Right lung (tissue), 2 donors: ENCODE measurements at regions not wholly inside any gene's neighbourhood (a gene's known extent, or its start where the extent isn't known, plus 50 kb on each side); places are given as distances from the start of the nearest gene placed in this dataset.
"Not testable (repeated sequence)": the region's sequence is repeated elsewhere in the genome, so short reads cannot be mapped to it uniquely, and the experiment has no call there.

ENCODE experiments used
- DNase-seq, 2 donors: peaks; one replicate each; pipeline ENCODE4 v3.0.0-alpha.2; 2013

GRCh38 chr3:89628856-89629670 lies 521.6 kb downstream of the EPHA3 start:
- no peak for DNase-seq

DNA sequence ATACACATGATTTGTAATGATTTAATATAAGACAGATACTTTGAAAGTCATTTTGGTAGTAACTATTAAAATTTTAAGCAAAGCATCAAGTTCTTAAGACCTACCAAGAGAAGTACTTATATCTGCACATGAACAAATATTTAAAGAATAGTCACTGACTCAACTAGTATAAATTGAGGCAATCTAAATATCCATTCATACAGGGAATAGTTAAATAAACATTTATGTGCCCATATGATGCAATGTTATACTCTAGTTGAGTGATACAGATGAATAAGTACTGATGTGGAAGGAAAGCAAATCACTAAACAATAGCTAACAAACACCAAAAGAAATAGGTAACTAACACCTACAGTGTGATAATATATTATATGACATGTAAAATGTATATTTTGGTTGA lies 527.7 kb downstream of the EPHA3 start:
- no peak for DNase-seq

DNA sequence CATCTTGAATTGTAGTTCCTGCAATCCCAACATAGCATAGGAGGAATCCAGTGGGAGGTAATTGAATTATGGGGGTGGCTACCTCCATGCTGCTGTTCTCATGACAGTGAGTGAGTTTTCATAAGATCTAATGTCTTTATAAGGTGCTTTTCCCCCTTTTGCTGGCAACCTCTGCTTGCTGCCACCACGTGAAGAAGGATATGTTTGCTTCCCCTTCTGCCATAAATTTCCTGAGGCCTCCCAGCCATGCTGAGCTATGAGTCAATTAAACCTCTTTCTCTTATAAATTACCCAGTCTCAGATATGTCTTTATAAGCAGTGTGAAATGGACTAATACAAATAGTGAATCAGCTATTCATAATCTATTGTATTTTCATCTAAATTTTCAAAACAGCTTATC lies 537.3 kb downstream of the EPHA3 start:
- no peak for DNase-seq

- DNase-seq = no peak
Measured at GRCh38 chr3:89649431-89649830, 542.0 kb downstream of the EPHA3 start.

DNA sequence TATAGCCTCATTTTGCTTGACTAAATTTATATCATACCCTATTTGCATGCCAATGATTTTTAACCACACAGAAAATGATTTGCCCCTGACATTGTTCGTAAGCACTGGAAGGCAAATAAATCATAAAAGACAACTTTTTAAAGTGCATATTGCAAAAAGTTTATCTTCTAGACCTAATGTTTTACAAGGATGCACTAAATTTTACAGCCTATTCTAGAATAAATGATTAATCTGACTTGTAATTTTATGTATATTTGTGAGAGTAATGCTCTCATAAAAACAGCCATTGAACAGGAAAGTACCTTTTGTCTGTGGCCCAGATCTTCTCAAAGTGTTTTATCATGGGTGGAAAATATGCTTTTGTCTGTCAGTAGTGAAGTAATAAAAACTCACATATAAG lies 546.6 kb downstream of the EPHA3 start:
- DNase-seq = no peak

DNA sequence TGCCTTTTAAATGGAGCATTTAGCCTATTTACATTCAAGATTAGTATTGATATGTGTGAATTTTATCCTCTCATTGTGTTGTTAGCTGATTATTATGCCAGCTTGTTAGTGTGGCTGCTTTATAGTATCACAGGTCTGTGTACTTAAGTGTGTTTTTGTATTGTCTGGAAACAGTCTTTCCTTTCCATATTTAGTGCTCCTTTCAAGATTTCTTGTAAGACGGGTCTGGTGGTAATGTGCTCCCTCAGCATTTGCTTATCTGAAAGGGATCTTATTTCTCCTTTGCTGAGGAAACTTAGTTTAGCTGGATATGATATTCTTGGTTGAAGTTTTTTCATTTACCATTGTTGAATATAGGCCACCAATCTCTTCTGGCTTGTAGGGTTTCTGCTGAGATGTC lies 549.0 kb downstream of the EPHA3 start:
- DNase-seq = no peak

GRCh38 chr3:89679686-89680085 lies 572.3 kb downstream of the EPHA3 start:
- no peak for DNase-seq

GRCh38 chr3:89682556-89682955 lies 575.1 kb downstream of the EPHA3 start:
- no peak for DNase-seq

DNA sequence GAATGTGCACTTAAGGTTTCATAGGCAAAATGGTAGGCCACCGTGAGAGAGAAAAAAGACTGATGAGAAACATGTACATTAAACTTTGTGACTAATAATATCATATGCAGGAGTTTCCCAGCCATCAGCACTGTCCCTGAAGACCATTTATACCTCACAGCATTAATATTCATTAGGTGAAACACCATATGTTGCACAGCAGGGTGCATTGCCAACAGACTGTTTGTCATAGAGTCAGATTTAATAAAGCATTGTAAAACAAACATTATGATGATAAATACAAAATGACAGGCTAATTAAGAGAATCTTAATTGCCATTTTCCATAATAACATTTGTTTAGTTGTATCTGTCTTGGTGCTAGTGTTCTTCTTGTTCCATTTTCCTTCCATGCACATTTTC lies 578.3 kb downstream of the EPHA3 start:
- DNase-seq = no peak

GRCh38 chr3:89690646-89691045 lies 583.2 kb downstream of the EPHA3 start:
- DNase-seq = no peak

- no peak for DNase-seq
Measured at GRCh38 chr3:89692601-89693000, 585.2 kb downstream of the EPHA3 start.

GRCh38 chr3:89697321-89697916 lies 590.0 kb downstream of the EPHA3 start:
- no peak for DNase-seq

DNA sequence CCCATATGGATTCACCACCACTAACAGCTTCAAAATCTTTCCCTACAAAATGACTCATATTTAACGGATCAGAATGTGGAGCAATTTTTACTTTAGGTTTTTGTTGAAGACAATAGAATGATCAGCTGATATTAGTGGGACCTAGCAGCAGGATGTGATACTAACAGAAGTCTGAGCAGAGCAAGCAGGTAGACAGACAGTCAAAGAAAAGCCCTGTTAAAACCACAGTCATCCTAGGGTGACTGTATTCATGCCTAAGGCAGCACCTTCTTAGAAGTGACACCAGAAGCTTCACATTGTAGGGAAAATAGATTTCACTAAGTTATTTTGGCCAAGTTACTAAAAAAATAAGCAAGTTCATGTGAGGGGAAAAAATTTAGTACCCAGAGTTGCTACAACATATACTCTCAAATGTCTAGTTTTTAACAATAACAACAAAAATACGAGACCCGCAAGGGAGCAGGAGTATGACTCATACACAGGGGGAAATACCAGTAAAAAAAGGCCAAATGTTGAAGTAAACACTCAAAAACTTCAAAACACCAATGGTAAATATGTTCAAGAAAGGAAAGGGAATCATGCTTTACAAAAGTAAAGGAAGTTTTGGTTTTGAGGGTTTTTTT lies 590.9 kb downstream of the EPHA3 start:
- DNase-seq = no peak

DNA sequence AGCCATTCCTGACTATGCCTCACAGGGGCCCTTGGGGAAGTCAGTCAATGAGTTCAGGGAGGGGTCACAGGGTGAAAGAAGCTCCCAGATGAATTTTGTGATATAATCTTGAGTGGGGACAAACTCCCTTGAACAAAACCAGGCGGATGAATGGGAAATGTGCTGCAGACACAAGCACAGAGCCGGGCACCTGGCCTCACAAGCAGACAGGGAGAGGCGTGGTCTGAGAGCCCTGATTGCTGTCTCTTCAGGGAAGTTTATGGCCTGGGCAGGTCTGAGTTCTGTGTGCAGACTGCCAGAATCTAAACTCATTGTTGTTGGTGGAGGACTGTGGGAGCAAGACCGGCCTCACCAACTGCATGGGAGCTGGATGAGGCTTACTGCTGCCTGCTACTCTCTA lies 591.8 kb downstream of the EPHA3 start:
- no peak for DNase-seq

GRCh38 chr3:89699771-89700170 lies 592.4 kb downstream of the EPHA3 start:
- no peak for DNase-seq

GRCh38 chr3:89702404-89702803 lies 595.0 kb downstream of the EPHA3 start:
- DNase-seq = no peak

GRCh38 chr3:89713196-89713595 lies 605.8 kb downstream of the EPHA3 start:
- DNase-seq = no peak

DNA sequence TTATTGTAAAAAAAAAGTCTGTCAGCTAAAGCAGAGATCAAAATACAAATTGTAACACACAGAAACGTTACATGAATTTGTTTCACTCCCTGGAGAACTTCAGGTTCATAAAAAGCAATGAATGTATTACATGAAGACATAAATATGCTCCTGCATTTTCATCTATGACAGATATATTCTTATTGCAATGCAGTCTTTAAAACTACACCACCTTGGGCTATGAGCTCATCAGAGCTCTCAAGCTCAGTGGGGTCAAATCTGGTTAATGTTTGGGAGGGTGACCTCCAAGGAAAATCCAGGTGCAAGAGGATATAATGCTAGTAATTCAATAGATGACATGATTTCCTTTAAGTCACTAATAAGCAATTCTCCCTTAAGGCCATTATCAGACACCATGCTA lies 606.8 kb downstream of the EPHA3 start:
- no peak for DNase-seq

DNA sequence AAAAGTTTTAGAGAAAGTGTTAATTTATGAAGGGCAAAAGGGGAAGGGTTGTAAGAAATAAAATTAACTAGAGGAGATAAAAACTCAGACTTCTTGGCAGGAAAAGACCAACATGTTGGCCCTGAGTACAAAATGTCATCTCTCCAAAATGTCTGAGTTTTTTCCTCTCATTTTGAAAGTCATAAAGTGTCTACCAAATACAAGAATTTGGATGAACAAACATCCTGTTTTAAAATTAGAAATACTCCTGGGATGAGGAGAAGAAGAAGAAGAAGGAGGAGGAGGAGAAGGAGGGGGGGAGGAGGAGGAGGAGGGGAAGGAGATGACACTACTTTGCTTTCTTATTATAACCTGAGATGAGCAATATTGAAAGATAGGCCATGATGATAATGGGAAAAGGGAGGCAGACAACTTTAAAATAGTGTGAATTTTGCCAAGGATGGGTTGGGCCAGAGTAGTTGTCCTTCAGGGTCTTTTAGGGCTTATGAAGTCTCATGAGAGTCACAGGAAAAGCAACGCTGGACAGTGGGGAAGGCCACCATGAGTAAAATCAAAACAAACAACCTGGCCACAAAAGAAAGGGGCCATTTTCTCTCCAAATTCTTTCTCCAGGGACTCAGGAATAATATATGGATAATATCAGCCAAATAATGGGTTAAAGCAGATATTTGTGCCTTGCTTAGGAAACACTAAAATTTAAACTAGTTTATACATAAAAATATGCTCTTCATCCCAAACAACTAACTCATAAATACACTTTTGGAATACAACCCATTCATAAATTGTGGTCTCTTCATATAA lies 632.9 kb downstream of the EPHA3 start:
- DNase-seq = no peak

DNA sequence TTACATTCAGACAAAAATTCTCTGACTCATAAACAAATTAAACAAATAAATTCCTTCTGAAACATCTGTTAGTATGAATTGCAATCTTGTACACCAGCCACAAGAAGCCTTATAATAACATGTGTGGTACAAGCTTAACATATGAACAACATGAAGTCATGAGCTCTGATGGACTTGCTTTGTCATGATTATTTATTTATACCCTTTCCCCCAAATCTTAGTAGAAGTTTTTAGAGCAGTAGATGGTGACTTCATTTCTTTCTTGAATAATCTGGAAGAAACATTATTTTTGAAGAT lies 633.4 kb downstream of the EPHA3 start:
- no peak for DNase-seq

DNA sequence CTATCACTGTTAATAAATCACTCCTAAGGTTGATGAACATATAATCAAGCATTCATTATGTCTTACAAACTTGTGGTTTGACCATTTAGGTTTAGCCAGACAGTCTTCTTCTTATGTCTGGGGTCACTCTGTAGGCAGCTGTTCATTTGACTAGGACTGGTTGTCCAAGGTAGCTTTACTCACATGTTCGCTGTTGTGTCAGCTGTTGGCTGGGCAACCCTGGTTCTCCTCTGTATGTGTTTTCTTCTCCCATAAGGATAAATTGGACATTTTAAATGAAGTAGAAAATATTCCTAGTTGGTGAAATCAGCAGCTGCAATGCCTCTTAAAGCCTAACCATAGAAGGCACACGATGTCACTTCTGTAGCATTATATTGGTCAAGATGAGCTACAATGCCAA lies 635.1 kb downstream of the EPHA3 start:
- DNase-seq = no peak

DNA sequence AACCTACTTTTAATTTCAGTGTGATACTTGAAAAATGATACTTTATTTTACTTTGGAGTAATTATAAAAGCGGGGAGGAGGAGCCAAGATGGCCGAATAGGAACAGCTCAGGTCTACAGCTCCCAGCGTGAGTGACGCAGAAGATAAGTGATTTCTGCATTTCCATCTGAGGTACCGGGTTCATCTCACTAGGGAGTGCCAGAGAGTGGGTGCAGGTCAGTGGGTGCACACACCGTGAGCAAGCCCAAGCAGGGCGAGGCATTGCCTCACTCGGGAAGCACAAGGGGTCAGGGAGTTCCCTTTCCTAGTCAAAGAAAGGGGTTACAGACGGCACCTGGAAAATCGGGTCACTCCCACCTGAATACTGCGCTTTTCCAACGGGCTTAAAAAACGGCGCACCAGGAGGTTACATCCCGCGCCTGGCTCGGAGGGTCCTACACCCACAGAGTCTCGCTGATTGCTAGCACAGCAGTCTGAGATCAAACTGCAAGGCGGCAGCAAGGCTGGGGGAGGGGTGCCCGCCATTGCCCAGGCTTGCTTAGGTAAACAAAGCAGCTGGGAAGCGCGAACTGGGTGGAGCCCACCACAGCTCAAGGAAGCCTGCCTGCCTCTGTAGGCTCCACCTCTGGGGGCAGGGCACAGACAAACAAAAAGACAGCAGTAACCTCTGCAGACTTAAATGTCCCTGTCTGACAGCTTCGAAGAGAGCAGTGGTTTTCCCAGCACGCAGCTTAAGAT lies 640.3 kb downstream of the EPHA3 start:
- not testable (repeated sequence) for DNase-seq
